NB4 (cell line): ENCODE measurements at regions not wholly inside any gene's neighbourhood (a gene's known extent, or its start where the extent isn't known, plus 50 kb on each side); places are given as distances from the start of the nearest gene placed in this dataset.

Experiments
- CTCF ChIP-seq: IDR thresholded peaks from one replicate; pipeline ENCODE4 v1.5.1; 2012; ENCODE audit warnings: low read depth, low read length
- MAX ChIP-seq: IDR thresholded peaks from 2 replicates; pipeline ENCODE4 v1.6.1; 2011; ENCODE audit warnings: low read depth, low read length
- MYC ChIP-seq: IDR thresholded peaks from 2 replicates; pipeline ENCODE4 v1.6.1; 2011; ENCODE audit warnings: low read depth, low read length
- POLR2A ChIP-seq: IDR thresholded peaks from 2 replicates; pipeline ENCODE4 v1.6.1; 2011; ENCODE audit warnings: mild to moderate bottlenecking; ENCODE audit not compliant: insufficient read length; ENCODE audit errors: extremely low read depth

- TF ChIP-seq CTCF (no peak), POLR2A (no peak), MAX (no peak), MYC (no peak)
These were observed 94.2 kb upstream of the HNRNPU start for GRCh38 chr1:244958593-244958992.
